Suppressor macrophage treated with lipopolysaccharide for 4 hours (primary cell): ENCODE measurements at regions not wholly inside any gene's neighbourhood (a gene's known extent, or its start where the extent isn't known, plus 50 kb on each side); places are given as distances from the start of the nearest gene placed in this dataset.
A peak's percentile ranks its signal among the peaks of the same experiment; 100 is the strongest.
"Not testable (repeated sequence)": the region's sequence is repeated elsewhere in the genome, so short reads cannot be mapped to it uniquely, and the experiment has no call there.

Experiments
- DNase-seq: peaks from one replicate; pipeline ENCODE4 v3.0.0-alpha.2; 2020

- not testable (repeated sequence) for DNase-seq
Measured at GRCh38 chr2:12569510-12569909, 147.2 kb upstream of the TRIB2 start.

- not testable (repeated sequence) for DNase-seq
Measured at GRCh38 chr2:12569929-12570328, 146.8 kb upstream of the TRIB2 start.

- no peak for DNase-seq
Measured at GRCh38 chr2:12577091-12577490, 139.6 kb upstream of the TRIB2 start.

GRCh38 chr2:12577567-12578253 is 139.0 kb upstream of the TRIB2 start:
- DNase-seq, result peak; percentile 35

GRCh38 chr2:12579018-12579417 is 137.7 kb upstream of the TRIB2 start:
- no peak for DNase-seq

GRCh38 chr2:12584338-12584737 is 132.4 kb upstream of the TRIB2 start:
- DNase-seq, result no peak

GRCh38 chr2:12585784-12586183 is 131.0 kb upstream of the TRIB2 start:
- no peak for DNase-seq

GRCh38 chr2:12587228-12587627 is 129.5 kb upstream of the TRIB2 start:
- DNase-seq, result no peak

- peak; percentile 96 for DNase-seq
Measured at GRCh38 chr2:12587729-12588522, 128.8 kb upstream of the TRIB2 start.

- DNase-seq, result peak; percentile 51
Measured at GRCh38 chr2:12588986-12589385, 127.8 kb upstream of the TRIB2 start.

- DNase-seq, result no peak
Measured at GRCh38 chr2:12589802-12590320, 126.9 kb upstream of the TRIB2 start.

- DNase-seq, result no peak
Measured at GRCh38 chr2:12592296-12592695, 124.4 kb upstream of the TRIB2 start.

GRCh38 chr2:12594590-12594989 is 122.1 kb upstream of the TRIB2 start:
- no peak for DNase-seq

- DNase-seq, result no peak
Measured at GRCh38 chr2:12596771-12597170, 120.0 kb upstream of the TRIB2 start.

- DNase-seq, result no peak
Measured at GRCh38 chr2:12597610-12598009, 119.1 kb upstream of the TRIB2 start.

- DNase-seq, result no peak
Measured at GRCh38 chr2:12602661-12603060, 114.1 kb upstream of the TRIB2 start.

- DNase-seq, result no peak
Measured at GRCh38 chr2:12603781-12604295, 112.9 kb upstream of the TRIB2 start.

GRCh38 chr2:12604341-12604740 is 112.4 kb upstream of the TRIB2 start:
- DNase-seq, result no peak

GRCh38 chr2:12605366-12605765 is 111.4 kb upstream of the TRIB2 start:
- no peak for DNase-seq

GRCh38 chr2:12605936-12606335 is 110.8 kb upstream of the TRIB2 start:
- no peak for DNase-seq

GRCh38 chr2:12606472-12607000 is 110.2 kb upstream of the TRIB2 start:
- no peak for DNase-seq

- DNase-seq, result no peak
Measured at GRCh38 chr2:12607971-12608370, 108.8 kb upstream of the TRIB2 start.

GRCh38 chr2:12610314-12610713 is 106.4 kb upstream of the TRIB2 start:
- no peak for DNase-seq

GRCh38 chr2:12612168-12612567 is 104.6 kb upstream of the TRIB2 start:
- no peak for DNase-seq
